ENCODE measurements at regions not wholly inside any gene's neighbourhood (a gene's known extent, or its start where the extent isn't known, plus 50 kb on each side); places are given as distances from the start of the nearest gene placed in this dataset.

GRCh38 chr15:100710222-100710621, 107.8 kb downstream of the ASB7 start:
- POLR2A ChIA-PET (ENCODE audit: partially characterized antibody) = no interaction called here
- H3K27me3 Mint-ChIP-seq = peaks cover 0 to 3% of the 10 kb centered on the region in 2 donors
- CTCF ChIA-PET (ENCODE audit: partially characterized antibody) = no interaction called here
- no peak for DNase-seq
- Histone ChIP-seq H3K27me3 (ENCODE audit: insufficient read depth, low read length) (no peaks in the 10 kb centered on the region), H3K4me3 (ENCODE audit: low read length in 2 of 2) (no peak overlapping the region), H3K4me1 (ENCODE audit: insufficient read depth, low read length) (no peaks in the 10 kb centered on the region), H3K27ac (ENCODE audit: low read depth, low read length) (no peak overlapping the region), H3K9me3 (ENCODE audit: control insufficient read depth in 1 of 2, low read length in 2 of 2) (no peaks in the 10 kb centered on the region), H3K36me3 (ENCODE audit: insufficient read depth, low read length) (no peaks in the 10 kb centered on the region)
- peaks cover 2 to 19% (median 14%) of the 10 kb centered on the region in 8 donors for H3K9me3 Mint-ChIP-seq
- H3K4me1 Mint-ChIP-seq = peaks cover 0 to 1% (median 0%) of the 10 kb centered on the region in 4 donors
- peaks cover 0 to 5% of the 10 kb centered on the region in 2 donors for H3K36me3 Mint-ChIP-seq
- H3K4me3 Mint-ChIP-seq = no peak overlapping the region
- H3K27ac Mint-ChIP-seq = peak overlapping the region in 1 of 7 donors; percentile 15
- intact Hi-C loops (cut with micrococcal nuclease) = no loop called here

GRCh38 chr15:100710744-100711515, 108.5 kb downstream of the ASB7 start:
- CTCF ChIA-PET (ENCODE audit: partially characterized antibody) = no interaction called here
- H3K4me3 ChIP-seq (ENCODE audit: low read length in 2 of 2) = no peak overlapping the region

GRCh38 chr15:100711516-100712021, 109.2 kb downstream of the ASB7 start:
- Histone ChIP-seq H3K27ac (ENCODE audit: low read depth, low read length) (no peak overlapping the region), H3K4me1 (ENCODE audit: insufficient read depth, low read length) (no peaks in the 10 kb centered on the region), H3K9me3 (ENCODE audit: control insufficient read depth in 1 of 2, low read length in 2 of 2) (no peaks in the 10 kb centered on the region), H3K36me3 (ENCODE audit: insufficient read depth, low read length) (no peaks in the 10 kb centered on the region), H3K4me3 (ENCODE audit: low read length in 2 of 2) (no peak overlapping the region), H3K27me3 (ENCODE audit: insufficient read depth, low read length) (no peaks in the 10 kb centered on the region)
- Mint-ChIP-seq H3K4me3 (no peak overlapping the region), H3K36me3 (peaks cover 0 to 5% of the 10 kb centered on the region in 2 donors), H3K27ac (peak overlapping the region in 1 of 7 donors; percentile 18), H3K4me1 (peaks cover 0 to 1% (median 0%) of the 10 kb centered on the region in 4 donors), H3K27me3 (peaks cover 0 to 3% of the 10 kb centered on the region in 2 donors), H3K9me3 (peaks cover 2 to 19% (median 14%) of the 10 kb centered on the region in 8 donors)
- DNase-seq = no peak
- POLR2A ChIA-PET (ENCODE audit: partially characterized antibody) = no interaction called here
- CTCF ChIA-PET (ENCODE audit: partially characterized antibody) = no interaction called here
- intact Hi-C loops (cut with micrococcal nuclease) = no loop called here

More at GRCh38 chr15:100710744-100711515, 108.5 kb downstream of the ASB7 start:
- Histone ChIP-seq H3K36me3 (ENCODE audit: insufficient read depth, low read length) (no peaks in the 10 kb centered on the region), H3K9me3 (ENCODE audit: control insufficient read depth in 1 of 2, low read length in 2 of 2) (no peaks in the 10 kb centered on the region), H3K4me1 (ENCODE audit: insufficient read depth, low read length) (no peaks in the 10 kb centered on the region), H3K27ac (ENCODE audit: low read depth, low read length) (no peak overlapping the region), H3K27me3 (ENCODE audit: insufficient read depth, low read length) (no peaks in the 10 kb centered on the region)
- intact Hi-C loops (cut with micrococcal nuclease) = no loop called here
- peaks cover 0 to 1% (median 0%) of the 10 kb centered on the region in 4 donors for H3K4me1 Mint-ChIP-seq
- POLR2A ChIA-PET (ENCODE audit: partially characterized antibody) = no interaction called here
- peaks cover 0 to 3% of the 10 kb centered on the region in 2 donors for H3K27me3 Mint-ChIP-seq
- peak overlapping the region in 1 of 7 donors; percentile 18 for H3K27ac Mint-ChIP-seq
- H3K9me3 Mint-ChIP-seq = peaks cover 2 to 19% (median 14%) of the 10 kb centered on the region in 8 donors
- no peak overlapping the region for H3K4me3 Mint-ChIP-seq
- H3K36me3 Mint-ChIP-seq = peaks cover 0 to 5% of the 10 kb centered on the region in 2 donors
- no peak for DNase-seq

GRCh38 chr15:100712226-100712625, 109.8 kb downstream of the ASB7 start:
- Histone ChIP-seq H3K9me3 (ENCODE audit: control insufficient read depth in 1 of 2, low read length in 2 of 2) (no peaks in the 10 kb centered on the region), H3K27ac (ENCODE audit: low read depth, low read length) (no peak overlapping the region), H3K36me3 (ENCODE audit: insufficient read depth, low read length) (no peaks in the 10 kb centered on the region), H3K27me3 (ENCODE audit: insufficient read depth, low read length) (no peaks in the 10 kb centered on the region), H3K4me3 (ENCODE audit: low read length in 2 of 2) (no peak overlapping the region), H3K4me1 (ENCODE audit: insufficient read depth, low read length) (no peaks in the 10 kb centered on the region)
- no peak overlapping the region for H3K27ac Mint-ChIP-seq
- intact Hi-C loops (cut with micrococcal nuclease) = no loop called here
- H3K9me3 Mint-ChIP-seq = peaks cover 2 to 19% (median 12%) of the 10 kb centered on the region in 8 donors
- H3K27me3 Mint-ChIP-seq = peaks cover 0 to 3% of the 10 kb centered on the region in 2 donors
- POLR2A ChIA-PET (ENCODE audit: partially characterized antibody) = no interaction called here
- no peaks in the 10 kb centered on the region for H3K4me1 Mint-ChIP-seq
- no peak overlapping the region for H3K4me3 Mint-ChIP-seq
- CTCF ChIA-PET (ENCODE audit: partially characterized antibody) = no interaction called here
- peaks cover 0 to 5% of the 10 kb centered on the region in 2 donors for H3K36me3 Mint-ChIP-seq
- DNase-seq = no peak

- Mint-ChIP-seq H3K9me3 (peaks cover 2 to 19% (median 9%) of the 10 kb centered on the region in 8 donors), H3K4me3 (no peak overlapping the region), H3K27me3 (no peaks in the 10 kb centered on the region), H3K4me1 (no peaks in the 10 kb centered on the region), H3K36me3 (peaks cover 0 to 4% of the 10 kb centered on the region in 2 donors), H3K27ac (no peak overlapping the region)
- no peaks in the 10 kb centered on the region for H3K36me3 ChIP-seq (ENCODE audit: insufficient read depth, low read length)
- CTCF ChIA-PET (ENCODE audit: partially characterized antibody) = no interaction called here
- H3K4me1 ChIP-seq (ENCODE audit: insufficient read depth, low read length) = no peaks in the 10 kb centered on the region
- no peaks in the 10 kb centered on the region for H3K9me3 ChIP-seq (ENCODE audit: control insufficient read depth in 1 of 2, low read length in 2 of 2)
- H3K27ac ChIP-seq (ENCODE audit: low read depth, low read length) = no peak overlapping the region
- DNase-seq = no peak
- H3K4me3 ChIP-seq (ENCODE audit: low read length in 2 of 2) = no peak overlapping the region
- intact Hi-C loops (cut with micrococcal nuclease) = no loop called here
- POLR2A ChIA-PET (ENCODE audit: partially characterized antibody) = no interaction called here
- no peaks in the 10 kb centered on the region for H3K27me3 ChIP-seq (ENCODE audit: insufficient read depth, low read length)
Measured at GRCh38 chr15:100713163-100713867, 110.9 kb downstream of the ASB7 start.

- Histone ChIP-seq H3K9me3 (ENCODE audit: control insufficient read depth in 1 of 2, low read length in 2 of 2) (no peaks in the 10 kb centered on the region), H3K36me3 (ENCODE audit: insufficient read depth, low read length) (no peaks in the 10 kb centered on the region), H3K27me3 (ENCODE audit: insufficient read depth, low read length) (no peaks in the 10 kb centered on the region), H3K4me1 (ENCODE audit: insufficient read depth, low read length) (no peaks in the 10 kb centered on the region), H3K27ac (ENCODE audit: low read depth, low read length) (no peak overlapping the region), H3K4me3 (ENCODE audit: low read length in 2 of 2) (no peak overlapping the region)
- DNase-seq = no peak
- ChIA-PET POLR2A (ENCODE audit: partially characterized antibody) (no interaction called here), CTCF (ENCODE audit: partially characterized antibody) (no interaction called here)
- Mint-ChIP-seq H3K9me3 (peaks cover under 1 to 10% (median 5%) of the 10 kb centered on the region in 8 donors), H3K4me1 (no peaks in the 10 kb centered on the region), H3K27ac (no peak overlapping the region), H3K36me3 (no peaks in the 10 kb centered on the region), H3K27me3 (peaks cover 2 to 3% of the 10 kb centered on the region in 2 donors), H3K4me3 (no peak overlapping the region)
- intact Hi-C loops (cut with micrococcal nuclease) = no loop called here
Measured at GRCh38 chr15:100714034-100714748, 111.8 kb downstream of the ASB7 start.

- Mint-ChIP-seq H3K4me1 (no peaks in the 10 kb centered on the region), H3K9me3 (peaks cover 0 to 5% (median 4%) of the 10 kb centered on the region in 8 donors), H3K27me3 (peaks cover 2 to 3% of the 10 kb centered on the region in 2 donors), H3K4me3 (no peak overlapping the region), H3K36me3 (no peaks in the 10 kb centered on the region), H3K27ac (no peak overlapping the region)
- Histone ChIP-seq H3K27ac (ENCODE audit: low read depth, low read length) (no peak overlapping the region), H3K4me3 (ENCODE audit: low read length in 2 of 2) (no peak overlapping the region), H3K9me3 (ENCODE audit: control insufficient read depth in 1 of 2, low read length in 2 of 2) (no peaks in the 10 kb centered on the region), H3K27me3 (ENCODE audit: insufficient read depth, low read length) (no peaks in the 10 kb centered on the region), H3K4me1 (ENCODE audit: insufficient read depth, low read length) (no peaks in the 10 kb centered on the region), H3K36me3 (ENCODE audit: insufficient read depth, low read length) (no peaks in the 10 kb centered on the region)
- ChIA-PET CTCF (ENCODE audit: partially characterized antibody) (no interaction called here), POLR2A (ENCODE audit: partially characterized antibody) (no interaction called here)
- DNase-seq = no peak
- intact Hi-C loops (cut with micrococcal nuclease) = no loop called here
Measured at GRCh38 chr15:100714749-100715342, 112.5 kb downstream of the ASB7 start.

Measured in CD4-positive, alpha-beta memory T cell (primary cell).